Tibial artery (tissue), 4 donors: ENCODE measurements at regions not wholly inside any gene's neighbourhood (a gene's known extent, or its start where the extent isn't known, plus 50 kb on each side); places are given as distances from the start of the nearest gene placed in this dataset.

Experiments
- DNase-seq, 2 donors: peaks; one replicate each; pipeline ENCODE4 v3.0.0-alpha.2; 2019
- H3K27ac ChIP-seq, 2 donors: fragments of 200-600 bp; sonication (generic) in 1 of 2; 1 replicate in 1 of 2; 2 replicates in 1 of 2; pipeline ENCODE4 v1.5.1; 2018 to 2019; ENCODE audit warnings: mild to moderate bottlenecking in 1 of 2
- H3K27me3 ChIP-seq, 2 donors: fragments of 200-600 bp; sonication (generic) in 1 of 2; one replicate each; pipeline versions ENCODE4 v1.5.1 to v1.6.0; 2016 to 2019
- H3K36me3 ChIP-seq, 3 donors: fragments of 200-600 bp; sonication (generic) in 2 of 3; one replicate each; pipeline ENCODE4 v1.5.1; 2016 to 2019; ENCODE audit warnings: mild to moderate bottlenecking in 2 of 3
- H3K4me1 ChIP-seq, 4 donors: fragments of 200-600 bp; sonication (generic) in 2 of 4; 1 replicate in 3 of 4; 2 replicates in 1 of 4; pipeline ENCODE4 v1.5.1; 2016 to 2019
- H3K4me3 ChIP-seq, 2 donors: fragments of 200-600 bp; sonication (generic) in 1 of 2; 1 replicate in 1 of 2; 2 replicates in 1 of 2; pipeline ENCODE4 v1.5.1; 2018 to 2019; ENCODE audit warnings: mild to moderate bottlenecking in 2 of 2
- H3K9me3 ChIP-seq, 3 donors: fragments of 200-600 bp; sonication (generic) in 1 of 3; one replicate each; pipeline ENCODE4 v1.5.1; 2016 to 2019
- intact Hi-C: fragments of 100-400 bp; cut with DNase I; formaldehyde crosslinking; loops from one replicate; pipeline ENCODE4 v1.15.0; 2023; ENCODE audit warnings: low total_unique reads
- TF ChIP-seq, protein P1 (sequence below), 2 experiments: fragments of 200-600 bp in 1 of 2; fragments of 450-650 bp in 1 of 2; IDR thresholded peaks; one replicate each; pipeline ENCODE4 v1.5.1; 2017 to 2019; ENCODE audit warnings: antibody characterized with exemption in 2 of 2, mild to moderate bottlenecking in 1 of 2, moderate library complexity in 1 of 2

DNA sequence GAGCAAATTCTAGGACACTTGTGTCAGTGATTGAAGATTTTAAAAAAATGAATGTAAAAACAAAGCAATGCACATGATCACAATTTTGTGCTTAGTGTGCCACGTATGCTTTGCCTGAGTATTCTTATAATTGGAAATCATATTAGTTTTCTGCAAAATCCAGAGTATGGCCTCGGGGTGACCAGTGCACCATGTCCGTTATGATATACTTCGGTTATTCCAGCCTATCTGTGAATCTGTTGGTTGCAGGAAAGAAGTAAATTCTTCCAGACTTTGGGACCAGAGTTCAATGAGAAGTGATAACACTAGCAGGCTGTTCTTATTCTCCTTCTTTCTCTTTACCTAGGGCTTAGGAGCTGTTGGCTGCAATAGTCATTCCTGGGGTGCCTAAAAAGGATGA lies 152.0 kb upstream of the TMC3 start:
- no peaks in the 10 kb centered on the region for H3K36me3 ChIP-seq
- no peaks in the 10 kb centered on the region for H3K9me3 ChIP-seq
- TF ChIP-seq, protein P1, sequence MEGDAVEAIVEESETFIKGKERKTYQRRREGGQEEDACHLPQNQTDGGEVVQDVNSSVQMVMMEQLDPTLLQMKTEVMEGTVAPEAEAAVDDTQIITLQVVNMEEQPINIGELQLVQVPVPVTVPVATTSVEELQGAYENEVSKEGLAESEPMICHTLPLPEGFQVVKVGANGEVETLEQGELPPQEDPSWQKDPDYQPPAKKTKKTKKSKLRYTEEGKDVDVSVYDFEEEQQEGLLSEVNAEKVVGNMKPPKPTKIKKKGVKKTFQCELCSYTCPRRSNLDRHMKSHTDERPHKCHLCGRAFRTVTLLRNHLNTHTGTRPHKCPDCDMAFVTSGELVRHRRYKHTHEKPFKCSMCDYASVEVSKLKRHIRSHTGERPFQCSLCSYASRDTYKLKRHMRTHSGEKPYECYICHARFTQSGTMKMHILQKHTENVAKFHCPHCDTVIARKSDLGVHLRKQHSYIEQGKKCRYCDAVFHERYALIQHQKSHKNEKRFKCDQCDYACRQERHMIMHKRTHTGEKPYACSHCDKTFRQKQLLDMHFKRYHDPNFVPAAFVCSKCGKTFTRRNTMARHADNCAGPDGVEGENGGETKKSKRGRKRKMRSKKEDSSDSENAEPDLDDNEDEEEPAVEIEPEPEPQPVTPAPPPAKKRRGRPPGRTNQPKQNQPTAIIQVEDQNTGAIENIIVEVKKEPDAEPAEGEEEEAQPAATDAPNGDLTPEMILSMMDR (IDR thresholded peaks at IDR 0.05), result no peak
- no peak overlapping the region for H3K4me3 ChIP-seq
- peaks cover 0 to 5% (median 1%) of the 10 kb centered on the region in 4 donors for H3K4me1 ChIP-seq
- H3K27ac ChIP-seq, result no peak overlapping the region
- no peaks in the 10 kb centered on the region for H3K27me3 ChIP-seq
- no peak for DNase-seq
- intact Hi-C loops, result no loop called here

DNA sequence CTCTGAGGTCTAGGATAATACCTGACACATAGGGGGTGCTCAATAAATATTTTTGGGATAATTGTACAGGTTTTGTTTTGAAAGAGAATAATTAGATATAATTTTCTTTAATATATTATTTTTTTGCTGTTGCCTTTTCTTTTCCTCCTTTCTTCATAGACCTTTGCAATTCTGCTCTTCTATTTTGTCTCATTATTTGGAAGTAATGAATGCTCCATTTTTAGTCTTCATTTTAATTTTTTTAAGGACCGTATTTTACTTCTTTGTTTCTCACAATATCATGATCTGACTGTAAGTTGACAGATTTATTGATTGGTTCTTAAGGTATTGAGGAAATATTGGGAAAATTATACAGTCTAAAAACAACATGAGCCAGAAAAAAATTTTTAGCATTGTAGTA lies 150.5 kb upstream of the TMC3 start:
- Histone ChIP-seq H3K4me1 (no peaks in the 10 kb centered on the region), H3K27me3 (no peaks in the 10 kb centered on the region), H3K4me3 (no peak overlapping the region), H3K9me3 (no peaks in the 10 kb centered on the region), H3K36me3 (no peaks in the 10 kb centered on the region), H3K27ac (no peak overlapping the region)
- TF ChIP-seq, protein P1 (IDR thresholded peaks at IDR 0.05), result no peak
- intact Hi-C loops, result no loop called here
- DNase-seq, result no peak

DNA sequence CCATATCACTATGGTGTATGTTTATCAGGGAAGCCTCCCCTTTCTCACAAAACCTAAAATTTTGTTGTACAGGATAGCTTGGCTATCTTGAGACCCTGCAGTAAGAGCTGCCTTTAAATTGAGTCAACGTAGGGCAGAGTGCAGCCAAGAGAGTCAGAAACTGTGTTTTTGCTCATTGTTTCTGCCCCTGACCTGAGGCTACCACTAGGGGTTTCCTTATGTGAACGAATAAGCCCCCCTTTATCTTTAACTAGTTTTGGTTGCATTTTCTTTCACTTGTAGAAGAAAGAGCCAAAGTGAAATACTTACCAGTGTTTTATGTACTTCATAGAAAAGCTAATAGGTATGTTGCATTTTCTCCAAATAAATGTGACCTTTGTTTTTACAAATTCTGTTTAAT lies 149.9 kb upstream of the TMC3 start:
- intact Hi-C loops, result no loop called here
- DNase-seq, result no peak
- Histone ChIP-seq H3K4me3 (no peak overlapping the region), H3K27ac (no peak overlapping the region), H3K36me3 (no peaks in the 10 kb centered on the region), H3K27me3 (no peaks in the 10 kb centered on the region), H3K4me1 (no peaks in the 10 kb centered on the region), H3K9me3 (no peaks in the 10 kb centered on the region)
- TF ChIP-seq, protein P1 (IDR thresholded peaks at IDR 0.05), result no peak

- Histone ChIP-seq H3K9me3 (no peaks in the 10 kb centered on the region), H3K36me3 (no peaks in the 10 kb centered on the region)
- intact Hi-C loops, result no loop called here
Observed at GRCh38 chr15:81520480-81520879, 146.5 kb upstream of the TMC3 start.

DNA sequence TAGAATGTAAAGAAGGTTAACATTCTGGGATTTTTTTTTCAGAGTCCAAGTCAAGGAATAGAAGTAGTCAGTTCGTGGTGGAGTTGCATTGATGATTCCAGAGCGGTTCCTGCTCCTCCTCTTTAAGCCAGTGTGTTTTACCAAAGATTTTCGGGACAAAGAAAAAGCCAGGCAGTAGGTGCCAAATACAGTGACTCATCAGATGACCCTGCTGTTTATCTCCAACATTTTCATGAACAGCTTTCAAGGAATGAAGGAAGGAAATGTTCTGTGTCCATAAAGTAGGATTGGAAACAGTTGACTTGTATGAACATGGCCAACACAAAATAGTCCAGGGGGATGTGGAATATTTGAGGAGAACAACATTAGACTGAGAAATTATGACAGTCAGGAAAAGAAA lies 142.4 kb upstream of the TMC3 start:
- no peak for DNase-seq
- H3K9me3 ChIP-seq, result no peaks in the 10 kb centered on the region
- H3K27ac ChIP-seq, result no peak overlapping the region
- no peak overlapping the region for H3K4me3 ChIP-seq
- intact Hi-C loops, result no loop called here
- TF ChIP-seq, protein P1 (IDR thresholded peaks at IDR 0.05), result no peak
- no peaks in the 10 kb centered on the region for H3K4me1 ChIP-seq
- H3K36me3 ChIP-seq, result no peaks in the 10 kb centered on the region
- no peaks in the 10 kb centered on the region for H3K27me3 ChIP-seq

More at GRCh38 chr15:81520480-81520879, 146.5 kb upstream of the TMC3 start:
- Histone ChIP-seq H3K27ac (no peak overlapping the region), H3K4me3 (no peak overlapping the region), H3K4me1 (no peaks in the 10 kb centered on the region), H3K27me3 (no peaks in the 10 kb centered on the region)
- DNase-seq, result no peak
- TF ChIP-seq, protein P1 (IDR thresholded peaks at IDR 0.05), result no peak

GRCh38 chr15:81516012-81516411 lies 142.0 kb upstream of the TMC3 start:
- no peaks in the 10 kb centered on the region for H3K27me3 ChIP-seq
- intact Hi-C loops, result no loop called here
- H3K4me1 ChIP-seq, result no peaks in the 10 kb centered on the region
- H3K9me3 ChIP-seq, result no peaks in the 10 kb centered on the region
- no peaks in the 10 kb centered on the region for H3K36me3 ChIP-seq
- TF ChIP-seq, protein P1 (IDR thresholded peaks at IDR 0.05), result no peak
- H3K27ac ChIP-seq, result no peak overlapping the region
- no peak for DNase-seq
- H3K4me3 ChIP-seq, result no peak overlapping the region
